ENCODE measurements at regions not wholly inside any gene's neighbourhood (a gene's known extent, or its start where the extent isn't known, plus 50 kb on each side); places are given as distances from the start of the nearest gene placed in this dataset.

GRCh38 chr1:71262970-71263369 is 182.1 kb upstream of the ZRANB2 start:
- WGBS, 2 donors: 61 to 70% methylated on average over 7 of the region's 7 CpGs
- intact Hi-C loops (cut with DNase I; ENCODE audit: low total_unique reads): no loop called here
- DNase-seq (ENCODE audit: low spot score in 2 of 2): no peak
- TF ChIP-seq CTCF (IDR thresholded peaks at IDR 0.05): no peak
- no peak for TF ChIP-seq POLR2A (IDR thresholded peaks at IDR 0.05)
- no peak overlapping the region for H3K4me3 ChIP-seq (ENCODE audit: low read depth, poor library complexity, severe bottlenecking)

- DNase-seq (ENCODE audit: low spot score in 2 of 2): no peak
- WGBS, 2 donors: 29 to 65% methylated on average over 3 of the region's 3 CpGs
- no peak for TF ChIP-seq CTCF (IDR thresholded peaks at IDR 0.05)
- no peak for TF ChIP-seq POLR2A (IDR thresholded peaks at IDR 0.05)
- no peak overlapping the region for H3K4me3 ChIP-seq (ENCODE audit: low read depth, poor library complexity, severe bottlenecking)
- intact Hi-C loops (cut with DNase I; ENCODE audit: low total_unique reads): no loop called here
Measured at GRCh38 chr1:71252900-71253299, 172.1 kb upstream of the ZRANB2 start.

- intact Hi-C loops (cut with DNase I; ENCODE audit: low total_unique reads): no loop called here
- WGBS, 2 donors: 91 to 93% methylated on average over 4 of the region's 4 CpGs
- TF ChIP-seq POLR2A (IDR thresholded peaks at IDR 0.05) (no peak), CTCF (IDR thresholded peaks at IDR 0.05) (no peak)
- no peak for DNase-seq (ENCODE audit: low spot score in 2 of 2)
- H3K4me3 ChIP-seq (ENCODE audit: low read depth, poor library complexity, severe bottlenecking): no peak overlapping the region
Measured at GRCh38 chr1:71245246-71245645, 164.4 kb upstream of the ZRANB2 start.

GRCh38 chr1:71242239-71242638 is 161.4 kb upstream of the ZRANB2 start:
- DNase-seq (ENCODE audit: low spot score in 2 of 2): no peak
- no peak overlapping the region for H3K4me3 ChIP-seq (ENCODE audit: low read depth, poor library complexity, severe bottlenecking)
- intact Hi-C loops (cut with DNase I; ENCODE audit: low total_unique reads): no loop called here
- 88 to 94% methylated on average over 1 of the region's 1 CpG for WGBS, 2 donors
- TF ChIP-seq CTCF (IDR thresholded peaks at IDR 0.05) (no peak), POLR2A (IDR thresholded peaks at IDR 0.05) (no peak)

GRCh38 chr1:71240656-71241055 is 159.8 kb upstream of the ZRANB2 start:
- TF ChIP-seq CTCF (IDR thresholded peaks at IDR 0.05) (no peak), POLR2A (IDR thresholded peaks at IDR 0.05) (no peak)
- intact Hi-C loops (cut with DNase I; ENCODE audit: low total_unique reads): no loop called here
- no peak overlapping the region for H3K4me3 ChIP-seq (ENCODE audit: low read depth, poor library complexity, severe bottlenecking)
- WGBS, 2 donors: 95 to 100% methylated on average over 1 of the region's 1 CpG
- no peak for DNase-seq (ENCODE audit: low spot score in 2 of 2)

GRCh38 chr1:71236503-71236902 is 155.7 kb upstream of the ZRANB2 start:
- WGBS, 2 donors: 63 to 78% methylated on average over 2 of the region's 2 CpGs
- TF ChIP-seq POLR2A (IDR thresholded peaks at IDR 0.05): no peak
- no peak for TF ChIP-seq CTCF (IDR thresholded peaks at IDR 0.05)
- H3K4me3 ChIP-seq (ENCODE audit: low read depth, poor library complexity, severe bottlenecking): no peak overlapping the region
- DNase-seq (ENCODE audit: low spot score in 2 of 2): no peak
- intact Hi-C loops (cut with DNase I; ENCODE audit: low total_unique reads): no loop called here

All from lower leg skin (tissue), 4 donors.